NCI-H187 treated with DMSO at 0.1 percent for 48 hours (cell line): ENCODE measurements at regions not wholly inside any gene's neighbourhood (a gene's known extent, or its start where the extent isn't known, plus 50 kb on each side); places are given as distances from the start of the nearest gene placed in this dataset.
"Not testable (repeated sequence)": the region's sequence is repeated elsewhere in the genome, so short reads cannot be mapped to it uniquely, and the experiment has no call there.

ENCODE experiments used
- DNase-seq: peaks from one replicate; lab custom pipeline; 2025; lab: John Stamatoyannopoulos, UW

DNA sequence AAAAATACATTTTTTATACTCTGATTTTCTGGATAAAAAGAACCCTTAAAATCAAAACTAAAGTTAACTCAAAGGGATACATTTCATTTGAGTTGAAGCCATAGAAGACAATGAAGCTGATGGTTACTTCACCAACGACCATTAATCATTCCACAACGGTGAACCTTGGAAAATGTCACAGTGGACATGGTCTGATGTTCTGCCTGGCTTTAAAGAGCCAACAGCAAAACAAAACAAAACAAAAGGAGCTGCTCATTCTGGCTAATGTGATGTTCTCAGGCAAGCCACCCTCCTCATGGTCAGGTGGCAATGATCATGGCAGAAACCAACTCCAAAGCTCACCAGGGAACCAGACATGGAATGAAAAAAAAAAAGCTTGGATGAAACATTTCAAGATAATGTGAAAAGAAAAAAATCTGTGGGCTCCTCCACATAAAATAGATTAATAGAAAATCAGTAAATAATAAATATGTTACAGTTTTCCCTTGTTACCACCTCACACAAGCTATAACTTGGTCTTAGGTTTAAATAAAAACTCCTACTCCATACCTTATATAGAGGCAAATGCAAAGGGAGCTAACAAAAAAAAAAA is 90.1 kb upstream of the SERTAD2 start:
- no peak for DNase-seq

DNA sequence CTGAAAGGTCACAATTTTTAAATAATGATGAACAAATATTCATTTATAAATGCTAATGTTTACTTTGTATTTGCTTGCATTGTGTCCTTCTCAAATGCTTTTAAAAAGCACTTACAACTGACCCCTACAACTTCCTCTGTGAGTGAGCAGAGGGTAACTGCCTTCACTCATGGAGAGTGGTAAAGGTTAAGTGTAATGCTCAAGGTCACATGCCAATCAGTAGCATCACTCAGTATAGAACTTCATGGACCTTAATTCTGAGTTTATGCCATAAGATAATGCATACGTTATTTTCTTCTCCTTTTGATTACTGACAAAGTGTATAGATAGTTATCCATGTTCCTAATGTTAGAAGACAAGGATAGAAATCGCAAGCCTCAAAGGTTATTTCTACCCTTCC is 91.8 kb upstream of the SERTAD2 start:
- DNase-seq, result no peak

DNA sequence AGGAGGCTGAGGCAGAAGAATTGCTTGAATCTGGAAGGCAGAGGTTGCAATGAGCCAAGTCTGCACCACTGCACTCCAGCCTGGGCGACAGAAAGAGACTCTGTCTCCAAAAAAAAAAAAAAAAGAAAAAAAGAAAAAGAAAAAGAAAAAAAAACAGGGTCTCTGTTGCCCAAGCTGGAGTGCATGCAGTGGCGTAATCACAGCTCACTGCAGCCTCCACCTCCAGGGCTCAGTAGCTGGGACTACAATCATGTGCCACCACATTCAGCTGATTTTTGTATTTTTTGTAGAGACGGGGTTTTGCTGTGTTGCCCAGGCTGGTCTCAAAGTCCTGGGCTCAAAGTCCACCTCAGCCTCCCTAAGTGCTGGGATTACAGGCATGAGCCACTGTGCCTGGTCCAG is 94.0 kb upstream of the SERTAD2 start:
- DNase-seq, result not testable (repeated sequence)

GRCh38 chr2:64748147-64748546 is 94.4 kb upstream of the SERTAD2 start:
- DNase-seq, result no peak

DNA sequence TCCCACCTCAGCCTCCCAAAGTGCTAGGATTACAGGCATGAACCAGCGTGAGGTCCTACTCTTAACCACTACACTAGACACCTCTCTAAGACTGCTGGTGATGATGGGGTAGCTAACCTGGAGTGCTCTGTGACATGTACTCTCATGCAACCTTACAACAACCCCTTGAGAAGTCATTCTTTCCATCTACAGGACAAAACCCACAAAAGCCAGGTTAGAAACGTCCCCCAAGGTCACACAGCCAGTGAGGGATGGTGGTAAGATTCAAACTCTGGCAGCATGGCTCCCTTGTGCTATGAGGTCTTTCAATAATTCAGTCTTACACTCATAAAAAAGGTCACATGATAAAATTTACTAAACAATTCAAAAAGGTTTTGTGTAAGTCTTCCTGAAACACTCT is 94.8 kb upstream of the SERTAD2 start:
- no peak for DNase-seq

DNA sequence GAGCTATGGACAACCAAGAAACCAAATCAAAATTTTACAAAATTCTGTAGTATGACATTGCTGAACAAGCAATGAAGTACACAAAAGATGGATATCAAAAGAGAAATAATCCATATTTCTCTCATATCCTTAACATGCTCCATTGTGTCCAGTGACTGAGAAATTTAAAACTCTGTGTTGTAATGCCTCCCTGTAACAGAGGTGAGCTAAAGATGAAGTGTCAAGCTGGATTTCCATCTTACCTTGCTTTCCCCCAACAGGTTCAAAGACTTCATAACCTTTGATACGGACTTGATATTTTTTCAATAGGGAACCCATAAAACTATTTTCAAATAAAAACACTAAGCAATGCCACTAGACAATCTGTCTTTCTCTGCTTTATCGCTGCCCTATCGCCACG is 95.7 kb upstream of the SERTAD2 start:
- no peak for DNase-seq

DNA sequence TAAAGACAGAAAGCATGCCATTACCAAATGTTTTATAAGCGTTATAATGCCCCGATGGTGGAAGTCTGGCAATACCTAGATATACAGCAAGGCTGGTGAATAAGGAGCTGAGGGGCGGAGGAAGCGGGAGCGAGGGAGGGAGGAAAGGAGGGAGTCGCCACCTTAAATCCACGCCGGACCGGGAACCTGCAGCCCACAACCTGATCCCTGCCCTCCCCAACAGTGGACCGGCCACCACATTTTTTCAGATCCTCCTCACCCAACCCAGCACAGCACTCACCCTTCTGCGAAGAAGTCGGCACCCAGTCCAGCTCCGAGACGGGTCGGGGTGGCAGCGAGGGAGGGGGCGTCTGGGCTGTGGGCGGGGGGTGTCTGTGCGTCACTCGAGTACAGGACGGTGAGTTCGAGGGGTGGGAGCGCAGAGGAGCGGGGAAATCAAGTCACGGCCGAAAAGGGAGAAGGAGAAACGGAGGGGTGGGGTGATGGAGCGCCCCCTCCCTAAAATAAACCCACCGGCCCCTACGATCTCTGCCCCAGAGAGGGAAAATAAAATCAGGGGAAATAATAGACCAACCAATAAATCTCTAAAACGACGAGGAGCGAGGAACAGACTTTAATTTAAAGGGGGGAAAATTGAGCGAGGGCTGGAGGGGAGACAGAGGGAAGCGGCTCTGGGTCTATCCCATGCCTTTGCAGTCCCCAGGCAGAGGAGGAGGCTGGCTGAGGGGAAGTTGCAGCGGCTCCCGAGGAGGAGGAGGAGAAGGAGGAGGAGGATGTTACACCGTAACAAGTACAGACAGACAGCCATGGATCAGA is 96.5 kb upstream of the SERTAD2 start:
- DNase-seq, result no peak

GRCh38 chr2:64750817-64751285 is 97.1 kb upstream of the SERTAD2 start:
- DNase-seq, result peak; percentile 99

GRCh38 chr2:64751286-64752260 is 97.9 kb upstream of the SERTAD2 start:
- DNase-seq, result peak; percentile 88

DNA sequence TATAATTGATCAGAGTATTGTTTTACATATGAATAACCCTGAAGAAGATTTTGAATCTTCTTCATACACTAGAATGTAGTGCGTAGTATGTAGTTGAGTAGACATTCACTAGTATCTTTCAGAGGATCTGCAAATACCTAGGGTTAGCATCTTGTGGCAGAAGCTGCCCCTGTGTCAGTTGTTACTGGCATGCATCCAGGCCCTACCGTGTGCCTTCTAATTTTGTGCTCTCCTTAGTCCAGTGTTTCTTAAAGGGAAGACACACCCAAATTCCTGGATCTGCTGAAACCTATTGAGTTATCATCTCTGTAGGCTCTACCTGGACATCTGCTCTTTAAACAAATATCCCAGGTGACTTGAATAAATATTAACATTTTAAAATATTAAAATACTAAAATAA is 99.7 kb upstream of the SERTAD2 start:
- no peak for DNase-seq

GRCh38 chr2:64754570-64754969 is 100.9 kb upstream of the SERTAD2 start:
- no peak for DNase-seq

DNA sequence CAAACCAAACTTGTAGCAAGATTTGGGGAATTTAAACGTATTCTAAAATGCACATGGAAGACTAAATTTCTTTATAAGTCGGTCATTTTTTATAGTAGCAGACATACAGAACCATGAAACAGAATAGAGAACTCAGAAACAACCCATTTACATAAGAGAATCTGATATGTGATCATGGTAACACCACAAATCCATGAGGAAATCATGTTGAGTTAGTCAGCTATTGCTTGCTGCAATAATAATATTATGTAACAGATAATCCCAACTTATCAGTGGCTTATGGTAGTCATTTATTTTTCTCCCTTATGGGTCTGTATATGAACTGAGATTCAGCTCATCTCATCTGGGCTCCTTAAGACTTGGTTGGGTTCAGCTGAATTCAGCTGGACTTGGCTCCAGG is 103.4 kb upstream of the SERTAD2 start:
- DNase-seq, result no peak

GRCh38 chr2:64760128-64760527 is 106.4 kb upstream of the SERTAD2 start:
- no peak for DNase-seq

DNA sequence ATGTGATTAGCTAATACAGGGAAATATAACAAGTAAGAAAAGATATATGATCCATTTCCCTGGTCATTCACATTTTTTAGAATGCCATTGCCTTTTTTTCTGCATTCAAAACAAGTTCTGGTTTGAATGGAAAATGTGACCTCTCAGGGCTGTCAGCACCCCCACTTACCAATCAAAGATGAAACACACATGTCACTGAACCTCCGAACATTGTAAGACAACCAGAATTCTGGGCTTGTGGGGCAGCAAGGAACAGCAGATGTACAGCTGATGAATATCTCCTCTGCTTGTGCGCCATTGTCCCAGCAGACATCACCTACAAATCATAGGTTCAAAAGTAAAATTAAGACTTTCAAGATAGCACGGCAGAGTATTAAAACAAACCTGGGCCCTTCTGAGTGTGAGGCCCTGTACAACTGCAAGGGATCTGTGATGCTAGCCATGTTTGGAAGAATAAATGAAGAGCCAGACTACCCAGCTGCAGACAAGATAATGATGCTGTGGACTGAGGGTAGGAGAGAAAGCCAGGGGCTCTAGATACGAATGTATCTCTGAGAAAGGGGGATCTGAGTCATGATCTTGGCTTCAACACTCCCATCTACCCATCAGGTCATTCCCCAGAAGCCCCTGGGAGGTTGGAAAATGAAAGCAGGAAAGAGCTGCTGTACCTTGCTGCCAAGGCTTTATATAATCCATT is 108.7 kb upstream of the SERTAD2 start:
- no peak for DNase-seq

DNA sequence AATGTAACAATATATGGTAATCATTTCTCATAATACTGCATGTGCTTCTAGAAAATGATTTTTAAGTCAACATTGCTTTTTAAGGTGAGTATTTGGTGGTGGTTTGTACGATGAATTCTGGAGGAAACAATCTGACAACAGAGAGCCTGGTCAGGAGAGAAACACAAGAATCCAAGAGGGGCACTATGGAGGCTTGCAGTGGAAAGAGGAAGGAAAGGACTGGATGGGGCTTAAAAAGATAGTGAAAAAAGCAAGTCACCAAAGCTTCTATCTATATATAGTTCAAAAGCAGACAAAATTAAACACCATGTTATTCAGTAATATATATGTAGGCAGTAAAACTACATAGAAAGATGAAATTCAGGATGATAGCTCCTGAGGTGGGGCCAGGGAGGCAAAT is 109.4 kb upstream of the SERTAD2 start:
- DNase-seq, result no peak

DNA sequence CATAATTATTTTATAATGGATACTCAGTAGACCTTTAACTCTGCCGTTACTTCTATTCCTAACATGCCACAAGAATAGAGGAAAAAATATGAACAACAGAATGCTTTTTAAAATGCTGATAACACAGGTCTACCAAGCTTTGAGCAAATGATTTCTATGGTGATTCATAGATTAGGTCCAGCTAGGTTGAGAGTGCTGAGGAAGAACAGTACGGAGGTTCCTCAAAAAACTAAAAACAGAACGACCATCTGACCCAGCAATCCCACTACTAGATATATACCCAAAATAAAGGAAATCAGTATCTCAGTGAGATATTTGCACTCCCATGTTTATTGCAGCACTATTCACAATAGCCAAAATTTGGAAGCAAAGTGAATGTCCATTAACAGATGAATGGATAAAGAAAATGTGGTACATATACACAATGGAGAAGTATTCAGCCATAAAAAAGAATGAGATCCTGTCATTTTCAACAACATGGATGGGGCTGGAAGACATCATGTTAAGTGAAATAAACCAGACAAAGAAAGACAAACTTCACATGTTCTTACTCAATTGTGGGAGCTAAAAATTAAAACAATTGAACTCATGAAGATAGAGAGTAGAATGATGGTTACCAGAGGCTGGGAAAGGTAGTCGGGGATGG is 111.6 kb upstream of the SERTAD2 start:
- DNase-seq, result no peak

DNA sequence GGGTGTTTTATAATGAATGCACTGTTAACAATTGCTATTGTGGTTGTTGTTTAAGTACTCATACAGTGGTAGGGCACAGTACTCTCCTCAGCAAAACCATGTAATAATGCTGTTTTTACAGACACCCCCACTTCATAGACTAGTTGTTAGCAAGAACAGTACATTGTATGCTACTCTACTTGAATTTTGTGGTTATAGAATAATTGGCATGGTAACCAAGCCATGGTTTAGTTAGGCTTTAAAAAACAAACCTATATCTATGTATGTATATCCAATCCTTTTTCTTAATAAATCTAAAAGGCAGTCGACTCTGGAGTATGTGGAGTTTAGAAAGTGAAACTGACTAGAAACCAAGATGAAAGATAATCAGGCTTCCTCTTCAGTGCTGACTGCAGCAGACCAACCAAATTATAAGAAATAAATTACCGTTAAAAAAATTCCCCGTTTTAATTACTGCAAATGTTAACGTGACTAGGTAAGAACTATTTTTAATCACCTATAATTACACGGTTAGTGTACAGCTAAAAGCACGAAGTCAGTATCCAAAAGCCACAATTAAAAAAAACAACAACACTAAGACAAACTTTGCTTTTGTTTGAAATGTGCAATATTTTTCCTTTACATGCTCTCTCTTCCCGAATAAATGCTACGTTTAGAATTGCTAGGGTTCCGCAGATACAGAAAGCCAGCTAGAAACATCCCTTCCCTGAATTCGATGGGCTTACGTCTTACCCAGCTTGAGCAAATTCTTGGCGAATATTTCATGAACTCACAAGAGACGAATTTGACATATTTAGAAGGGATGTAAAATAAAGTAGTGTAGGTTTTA is 113.3 kb upstream of the SERTAD2 start:
- DNase-seq, result peak; percentile 21

- DNase-seq, result peak; percentile 94
These were observed 114.2 kb upstream of the SERTAD2 start for GRCh38 chr2:64767670-64768468.

DNA sequence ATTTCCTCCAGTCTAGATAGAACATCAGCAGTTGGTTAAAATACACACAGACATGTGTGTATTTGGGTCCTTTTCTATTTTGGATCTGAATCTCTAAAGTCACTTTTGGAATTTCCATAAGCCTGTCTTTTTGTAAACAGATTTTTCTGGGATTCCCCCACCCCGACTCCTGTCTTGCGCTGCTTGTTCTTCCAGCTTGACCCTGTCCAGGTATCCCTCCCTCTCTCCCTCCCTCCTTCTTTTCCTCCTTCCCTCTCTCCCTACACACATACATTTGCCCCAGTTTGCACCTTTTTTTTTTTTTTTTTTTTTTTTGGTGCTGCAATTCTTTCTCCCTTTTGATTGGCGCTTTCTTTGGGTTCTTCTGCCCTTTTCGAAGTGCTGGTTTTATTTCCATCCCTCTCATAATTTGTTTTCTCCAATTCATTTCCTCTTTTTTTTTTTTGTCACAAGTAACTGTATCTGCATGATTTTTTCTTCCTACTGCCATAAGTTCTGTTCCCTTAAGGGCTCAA is 114.8 kb upstream of the SERTAD2 start:
- no peak for DNase-seq
